SU-DHL-6 (cell line): ENCODE measurements at regions not wholly inside any gene's neighbourhood (a gene's known extent, or its start where the extent isn't known, plus 50 kb on each side); places are given as distances from the start of the nearest gene placed in this dataset.

ENCODE experiments used
- H2AFZ ChIP-seq: fragments of 200-600 bp; sonication (generic); 2 replicates; pipeline ENCODE4 v1.6.1; 2014; ENCODE audit warnings: low read depth, mild to moderate bottlenecking, moderate library complexity, mixed read lengths, antibody characterized with exemption, low read length; ENCODE audit not compliant: severe bottlenecking
- H3F3A ChIP-seq: fragments of 200-600 bp; shearing (Covaris generic); 2 replicates; pipeline ENCODE4 v1.6.0; 2016; ENCODE audit warnings: antibody characterized with exemption, mild to moderate bottlenecking; ENCODE audit not compliant: insufficient read depth
- H3K27ac ChIP-seq: fragments of 200-600 bp; sonication (generic); 2 replicates; pipeline ENCODE4 v1.5.1; 2016; ENCODE audit warnings: low read depth, mild to moderate bottlenecking, low read length, moderate library complexity, mixed read lengths
- H3K27me3 ChIP-seq: fragments of 200-600 bp; sonication (generic), shearing (Covaris generic); 2 replicates; pipeline ENCODE4 v1.6.0; 2014; ENCODE audit warnings: mild to moderate bottlenecking, low read length
- H3K36me3 ChIP-seq: fragments of 200-600 bp; sonication (generic); 2 replicates; pipeline ENCODE4 v1.6.1; 2014; ENCODE audit warnings: mild to moderate bottlenecking, low read length, mixed read lengths
- H3K4me2 ChIP-seq: fragments of 300-600, 200-600 bp; shearing (Covaris generic), sonication (generic); 2 replicates; pipeline ENCODE4 v1.6.0; 2014; ENCODE audit warnings: low read length, low read depth, mild to moderate bottlenecking; ENCODE audit not compliant: poor library complexity, severe bottlenecking
- H3K4me3 ChIP-seq: fragments of 200-600 bp; sonication (generic); 2 replicates; pipeline ENCODE4 v1.5.1; 2014; ENCODE audit warnings: antibody characterized with exemption, low read length, mild to moderate bottlenecking, mixed read lengths; ENCODE audit not compliant: insufficient read depth, poor library complexity, severe bottlenecking
- H3K79me2 ChIP-seq: fragments of 200-600 bp; sonication (generic); 2 replicates; pipeline ENCODE4 v1.6.1; 2014; ENCODE audit warnings: mild to moderate bottlenecking, low read length, moderate library complexity; ENCODE audit not compliant: insufficient read depth
- H3K9ac ChIP-seq: fragments of 200-600 bp; sonication (generic); 2 replicates; pipeline ENCODE4 v1.7.0; 2014; ENCODE audit warnings: mild to moderate bottlenecking, low read length
- H3K9me2 ChIP-seq: fragments of 200-600 bp; sonication (generic); replicated peaks from 2 replicates; pipeline ENCODE4 v1.6.1; 2014; ENCODE audit warnings: low read length; ENCODE audit not compliant: insufficient read depth
- H3K9me3 ChIP-seq: fragments of 200-600 bp; sonication (generic); 2 replicates; pipeline ENCODE4 v1.6.1; 2014; ENCODE audit warnings: low read length, mixed read lengths; ENCODE audit not compliant: insufficient read depth
- H4K20me1 ChIP-seq: fragments of 200-600 bp; sonication (generic); 2 replicates; pipeline ENCODE4 v1.6.1; 2014; ENCODE audit warnings: low read depth, mild to moderate bottlenecking, antibody characterized with exemption, low read length, moderate library complexity, mixed read lengths
- EZH2phosphoT487 ChIP-seq: fragments of 200-600 bp; sonication (generic), shearing (Covaris generic); conservative IDR thresholded peaks from 2 replicates; pipeline ENCODE4 v1.6.1; 2018; ENCODE audit warnings: mild to moderate bottlenecking, antibody characterized with exemption, low read length, moderate library complexity, mixed read lengths
- TF ChIP-seq, protein P1 (sequence below): fragments of 200-600 bp; sonication (generic); IDR thresholded peaks from one replicate; pipeline ENCODE4 v1.5.1; 2017; ENCODE audit warnings: antibody characterized with exemption, mild to moderate bottlenecking, low read length, moderate library complexity; ENCODE audit not compliant: insufficient read depth, poor library complexity, severe bottlenecking

DNA sequence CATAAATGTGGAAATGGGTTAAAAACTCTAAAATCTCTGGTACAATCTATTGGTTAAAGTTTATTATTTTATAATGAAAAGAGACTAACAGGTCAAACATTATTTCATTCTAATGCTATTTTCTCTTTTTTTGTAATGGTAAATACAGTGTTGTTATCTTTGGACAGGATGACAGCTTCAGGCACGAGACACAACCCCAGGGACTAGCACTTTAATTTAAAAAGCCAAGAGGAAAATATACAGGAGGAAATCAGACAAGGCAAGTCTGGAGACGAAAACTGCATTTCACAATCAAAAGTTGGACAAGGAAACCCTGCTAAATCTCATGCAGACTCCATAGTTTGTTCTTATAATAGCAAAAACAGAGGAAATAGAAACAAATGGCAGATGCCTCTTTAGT is 589.1 kb upstream of the CDH8 start:
- Histone ChIP-seq H3K36me3 (no peaks in the 10 kb centered on the region), H3K9ac (no peak overlapping the region), H2AFZ (no peak overlapping the region), H3F3A (no peaks in the 10 kb centered on the region), H3K27ac (no peak overlapping the region), H3K9me3 (no peaks in the 10 kb centered on the region), H3K4me3 (no peak overlapping the region), H3K4me2 (no peak overlapping the region), H3K9me2 (no peaks in the 10 kb centered on the region), H3K27me3 (no peaks in the 10 kb centered on the region), H4K20me1 (no peaks in the 10 kb centered on the region), H3K79me2 (no peaks in the 10 kb centered on the region)
- TF ChIP-seq EZH2phosphoT487 = no peak
- TF ChIP-seq, protein P1, sequence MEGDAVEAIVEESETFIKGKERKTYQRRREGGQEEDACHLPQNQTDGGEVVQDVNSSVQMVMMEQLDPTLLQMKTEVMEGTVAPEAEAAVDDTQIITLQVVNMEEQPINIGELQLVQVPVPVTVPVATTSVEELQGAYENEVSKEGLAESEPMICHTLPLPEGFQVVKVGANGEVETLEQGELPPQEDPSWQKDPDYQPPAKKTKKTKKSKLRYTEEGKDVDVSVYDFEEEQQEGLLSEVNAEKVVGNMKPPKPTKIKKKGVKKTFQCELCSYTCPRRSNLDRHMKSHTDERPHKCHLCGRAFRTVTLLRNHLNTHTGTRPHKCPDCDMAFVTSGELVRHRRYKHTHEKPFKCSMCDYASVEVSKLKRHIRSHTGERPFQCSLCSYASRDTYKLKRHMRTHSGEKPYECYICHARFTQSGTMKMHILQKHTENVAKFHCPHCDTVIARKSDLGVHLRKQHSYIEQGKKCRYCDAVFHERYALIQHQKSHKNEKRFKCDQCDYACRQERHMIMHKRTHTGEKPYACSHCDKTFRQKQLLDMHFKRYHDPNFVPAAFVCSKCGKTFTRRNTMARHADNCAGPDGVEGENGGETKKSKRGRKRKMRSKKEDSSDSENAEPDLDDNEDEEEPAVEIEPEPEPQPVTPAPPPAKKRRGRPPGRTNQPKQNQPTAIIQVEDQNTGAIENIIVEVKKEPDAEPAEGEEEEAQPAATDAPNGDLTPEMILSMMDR = no peak

DNA sequence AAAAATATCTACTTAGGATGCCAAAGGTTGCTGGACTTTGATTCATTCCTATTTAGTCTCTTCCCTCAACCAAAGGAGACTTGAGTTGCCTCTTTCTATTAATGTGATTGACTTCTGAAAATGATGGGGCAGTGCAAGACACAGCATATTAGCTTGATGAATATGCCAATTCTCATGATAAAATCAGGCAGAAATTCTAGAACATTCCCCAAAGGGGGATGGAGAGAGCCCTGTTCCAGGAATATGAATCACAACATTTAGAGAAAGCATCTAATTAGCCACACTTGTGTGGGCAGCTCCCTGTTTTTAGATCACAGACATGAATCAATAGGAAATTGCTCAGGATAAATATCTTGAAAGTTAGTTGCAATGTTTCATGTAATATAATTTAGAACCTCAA is 584.0 kb upstream of the CDH8 start:
- no peak overlapping the region for H3K27ac ChIP-seq
- no peaks in the 10 kb centered on the region for H3F3A ChIP-seq
- no peaks in the 10 kb centered on the region for H3K27me3 ChIP-seq
- no peaks in the 10 kb centered on the region for H3K79me2 ChIP-seq
- no peaks in the 10 kb centered on the region for H3K9me3 ChIP-seq
- no peaks in the 10 kb centered on the region for H3K36me3 ChIP-seq
- H3K9me2 ChIP-seq = no peaks in the 10 kb centered on the region
- no peak overlapping the region for H3K4me3 ChIP-seq
- TF ChIP-seq EZH2phosphoT487 = no peak
- TF ChIP-seq, protein P1 = no peak
- no peak overlapping the region for H2AFZ ChIP-seq
- H4K20me1 ChIP-seq = no peaks in the 10 kb centered on the region
- H3K4me2 ChIP-seq = no peak overlapping the region
- H3K9ac ChIP-seq = no peak overlapping the region

DNA sequence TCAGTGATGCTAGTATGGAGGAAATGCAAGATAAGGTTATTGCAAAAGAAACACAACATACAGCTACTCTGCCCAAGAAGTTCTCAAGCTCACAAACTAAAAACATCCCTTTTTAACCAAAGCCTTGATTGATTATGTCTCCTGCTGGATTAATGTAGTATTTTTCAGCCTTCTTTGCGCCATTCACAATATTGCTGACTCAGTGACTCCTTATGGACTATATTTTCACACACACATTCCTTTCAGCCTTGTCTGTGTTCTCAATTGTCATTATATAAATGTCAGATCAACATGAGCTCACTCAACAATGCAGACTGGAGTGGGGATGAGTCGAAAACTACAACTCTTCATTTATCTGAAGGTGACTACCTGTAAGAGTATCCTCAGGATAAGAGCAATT is 579.3 kb upstream of the CDH8 start:
- no peaks in the 10 kb centered on the region for H4K20me1 ChIP-seq
- no peaks in the 10 kb centered on the region for H3K27me3 ChIP-seq
- H3K79me2 ChIP-seq = no peaks in the 10 kb centered on the region
- no peaks in the 10 kb centered on the region for H3K36me3 ChIP-seq
- no peak overlapping the region for H3K4me2 ChIP-seq
- no peak overlapping the region for H3K4me3 ChIP-seq
- H2AFZ ChIP-seq = no peak overlapping the region
- TF ChIP-seq EZH2phosphoT487 = no peak
- TF ChIP-seq, protein P1 = no peak
- H3F3A ChIP-seq = no peaks in the 10 kb centered on the region
- H3K9me3 ChIP-seq = no peaks in the 10 kb centered on the region
- H3K9ac ChIP-seq = no peak overlapping the region
- no peak overlapping the region for H3K27ac ChIP-seq
- no peaks in the 10 kb centered on the region for H3K9me2 ChIP-seq

DNA sequence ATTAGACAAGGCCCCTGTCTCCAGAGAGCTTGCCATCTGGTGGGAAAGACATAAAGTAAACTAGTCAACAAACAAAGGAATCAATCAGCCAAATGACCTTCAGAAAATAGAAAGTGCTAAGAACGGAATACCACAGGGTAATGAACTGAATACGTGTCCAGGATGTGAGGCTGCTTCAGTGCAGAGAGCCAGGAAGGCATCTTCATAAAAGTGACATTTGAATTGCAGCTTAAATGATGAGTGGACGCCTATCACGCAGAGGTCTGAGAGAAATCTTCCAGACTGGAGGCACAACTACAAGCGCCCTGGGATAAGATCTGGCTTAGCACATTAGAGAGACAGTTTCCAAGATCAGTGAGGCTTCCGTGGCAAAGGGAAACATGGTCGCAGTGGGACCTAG is 574.1 kb upstream of the CDH8 start:
- Histone ChIP-seq H3K4me3 (no peak overlapping the region), H3K4me2 (no peak overlapping the region), H3K9me2 (no peaks in the 10 kb centered on the region), H3K27ac (no peak overlapping the region), H4K20me1 (no peaks in the 10 kb centered on the region), H3K79me2 (no peaks in the 10 kb centered on the region), H3K9ac (no peak overlapping the region), H2AFZ (no peak overlapping the region), H3K36me3 (no peaks in the 10 kb centered on the region), H3K27me3 (no peaks in the 10 kb centered on the region), H3K9me3 (no peaks in the 10 kb centered on the region), H3F3A (no peaks in the 10 kb centered on the region)
- TF ChIP-seq, protein P1 = no peak
- no peak for TF ChIP-seq EZH2phosphoT487
